Upper lobe of right lung (tissue), 1 donor: ENCODE measurements at regions not wholly inside any gene's neighbourhood (a gene's known extent, or its start where the extent isn't known, plus 50 kb on each side); places are given as distances from the start of the nearest gene placed in this dataset.

Source experiments
- ATAC-seq: fragments of 200-7000 bp; cut with Tn5 transposase; one replicate; pipeline ENCODE4 v1.9.1; 2020; ENCODE audit warnings: mild to moderate bottlenecking, moderate library complexity
- DNase-seq: peaks from one replicate; pipeline ENCODE4 v3.0.0-alpha.2; 2020
- H3K27ac ChIP-seq: fragments of 200-600 bp; one replicate; pipeline ENCODE4 v1.8.0; 2022
- H3K27me3 ChIP-seq: fragments of 200-600 bp; one replicate; pipeline ENCODE4 v1.8.0; 2022; ENCODE audit warnings: mild to moderate bottlenecking
- H3K36me3 ChIP-seq: fragments of 200-600 bp; one replicate; pipeline ENCODE4 v1.8.0; 2022
- H3K4me1 ChIP-seq: fragments of 200-600 bp; one replicate; pipeline ENCODE4 v1.8.0; 2022
- H3K4me3 ChIP-seq: fragments of 200-600 bp; one replicate; pipeline ENCODE4 v1.8.0; 2022; ENCODE audit warnings: mild to moderate bottlenecking
- H3K9me3 ChIP-seq: fragments of 200-600 bp; one replicate; pipeline ENCODE4 v1.8.0; 2022
- CTCF ChIP-seq: fragments of 200-600 bp; IDR thresholded peaks from one replicate; pipeline ENCODE4 v1.8.0; 2022; ENCODE audit warnings: antibody characterized with exemption
- intact Hi-C: fragments of 100-400 bp; cut with DNase I; formaldehyde crosslinking; loops from one replicate; pipeline ENCODE4 v1.11.0; 2022
- donor health status: DM: no; HTN: yes; CAD: no; lungs with severe emphysema.

GRCh38 chrX:26590849-26591248 lies 374.9 kb downstream of the MAGEB5 start:
- H3K27me3 ChIP-seq, result no peaks in the 10 kb centered on the region
- ATAC-seq (no peak), DNase-seq (no peak)
- H3K4me3 ChIP-seq, result no peak overlapping the region
- H3K36me3 ChIP-seq, result no peaks in the 10 kb centered on the region
- intact Hi-C loops, result no loop called here
- H3K4me1 ChIP-seq, result no peaks in the 10 kb centered on the region
- no peaks in the 10 kb centered on the region for H3K9me3 ChIP-seq
- H3K27ac ChIP-seq, result no peak overlapping the region
- no peak for TF ChIP-seq CTCF

GRCh38 chrX:26586570-26586969 lies 370.6 kb downstream of the MAGEB5 start:
- TF ChIP-seq CTCF, result no peak
- Histone ChIP-seq H3K27me3 (no peaks in the 10 kb centered on the region), H3K27ac (no peak overlapping the region), H3K4me3 (no peak overlapping the region), H3K4me1 (no peaks in the 10 kb centered on the region), H3K36me3 (no peaks in the 10 kb centered on the region), H3K9me3 (no peaks in the 10 kb centered on the region)
- DNase-seq (no peak), ATAC-seq (no peak)
- intact Hi-C loops, result no loop called here

- intact Hi-C loops, result no loop called here
- ATAC-seq (no peak), DNase-seq (no peak)
- Histone ChIP-seq H3K4me3 (no peak overlapping the region), H3K4me1 (no peaks in the 10 kb centered on the region), H3K27ac (no peak overlapping the region), H3K9me3 (no peaks in the 10 kb centered on the region), H3K36me3 (no peaks in the 10 kb centered on the region), H3K27me3 (no peaks in the 10 kb centered on the region)
- no peak for TF ChIP-seq CTCF
Observed at GRCh38 chrX:26581091-26581490, 365.1 kb downstream of the MAGEB5 start.

GRCh38 chrX:26580021-26580420 lies 364.1 kb downstream of the MAGEB5 start:
- H3K27ac ChIP-seq, result no peak overlapping the region
- H3K4me3 ChIP-seq, result no peak overlapping the region
- TF ChIP-seq CTCF, result no peak
- intact Hi-C loops, result no loop called here
- no peaks in the 10 kb centered on the region for H3K27me3 ChIP-seq
- ATAC-seq (no peak), DNase-seq (no peak)
- H3K36me3 ChIP-seq, result no peaks in the 10 kb centered on the region
- no peaks in the 10 kb centered on the region for H3K4me1 ChIP-seq
- no peaks in the 10 kb centered on the region for H3K9me3 ChIP-seq

GRCh38 chrX:26574234-26574633 lies 358.3 kb downstream of the MAGEB5 start:
- no peak for TF ChIP-seq CTCF
- H3K9me3 ChIP-seq, result no peaks in the 10 kb centered on the region
- H3K27me3 ChIP-seq, result no peaks in the 10 kb centered on the region
- H3K27ac ChIP-seq, result no peak overlapping the region
- intact Hi-C loops, result no loop called here
- H3K4me3 ChIP-seq, result no peak overlapping the region
- H3K36me3 ChIP-seq, result no peaks in the 10 kb centered on the region
- no peaks in the 10 kb centered on the region for H3K4me1 ChIP-seq
- ATAC-seq (no peak), DNase-seq (no peak)

GRCh38 chrX:26562156-26562555 lies 346.2 kb downstream of the MAGEB5 start:
- TF ChIP-seq CTCF, result no peak
- no peak for DNase-seq
- Histone ChIP-seq H3K36me3 (no peaks in the 10 kb centered on the region), H3K9me3 (no peaks in the 10 kb centered on the region), H3K4me3 (no peak overlapping the region), H3K27ac (no peak overlapping the region), H3K4me1 (no peaks in the 10 kb centered on the region), H3K27me3 (no peaks in the 10 kb centered on the region)
- intact Hi-C loops, result no loop called here
- ATAC-seq, result no peak
